SK-N-SH (cell line): ENCODE measurements at regions not wholly inside any gene's neighbourhood (a gene's known extent, or its start where the extent isn't known, plus 50 kb on each side); places are given as distances from the start of the nearest gene placed in this dataset.

Experiments
- CTCF ChIA-PET: fragments of 300-600, 350-600 bp; formaldehyde crosslinking; extraction: SDS; loops from one replicate; lab custom pipeline; 2021; lab: Yijun Ruan, JAX
- POLR2A ChIA-PET: fragments of 350-600 bp; sonication (Branson Sonifier 250); formaldehyde crosslinking; extraction: SDS; loops from one replicate; lab custom pipeline; 2020; ENCODE audit warnings: antibody characterized with exemption, inconsistent platforms; lab: Yijun Ruan, JAX
- DNase-seq: peaks from one replicate; pipeline ENCODE4 v3.0.0; 2012
- H2AFZ ChIP-seq: fragments of 200-600 bp; sonication (generic); 2 replicates; pipeline ENCODE4 v1.8.1; 2016; ENCODE audit warnings: antibody characterized with exemption, mild to moderate bottlenecking, low read depth
- H3F3A ChIP-seq: fragments of 200-600 bp; sonication (generic); replicated peaks from 2 replicates; pipeline ENCODE3; 2016; ENCODE audit warnings: antibody characterized with exemption, mild to moderate bottlenecking; ENCODE audit not compliant: insufficient read depth
- H3K27ac ChIP-seq, 2 experiments: fragments of 200-500 bp in 1 of 2; fragments of 200-600 bp in 1 of 2; sonication (Bioruptor generic) in 1 of 2; sonication (generic), shearing (Covaris generic) in 1 of 2; 2 replicates each; pipeline versions ENCODE4 v1.5.1 to v1.6.1; 2014 to 2016; ENCODE audit warnings: low read depth in 2 of 2, inconsistent platforms in 1 of 2, low read length in 1 of 2, mild to moderate bottlenecking in 1 of 2, mixed read lengths in 1 of 2
- H3K27me3 ChIP-seq: fragments of 200-600 bp; sonication (generic), shearing (Covaris generic); 2 replicates; pipeline ENCODE4 v1.6.1; 2016; ENCODE audit warnings: mixed run types; ENCODE audit not compliant: insufficient read depth
- H3K36me3 ChIP-seq, 2 experiments: fragments of 200-500 bp in 1 of 2; fragments of 200-600 bp in 1 of 2; sonication (Bioruptor generic) in 1 of 2; sonication (generic) in 1 of 2; replicated peaks in 1 of 2; 2 replicates each; pipeline versions ENCODE3 to v1.5.1; 2014 to 2016; ENCODE audit warnings: low read length in 1 of 2, mild to moderate bottlenecking in 1 of 2; ENCODE audit not compliant: insufficient read depth in 2 of 2, control insufficient read depth in 1 of 2
- H3K4me1 ChIP-seq, 2 experiments: fragments of 200-500 bp in 1 of 2; fragments of 200-600 bp in 1 of 2; sonication (Bioruptor generic) in 1 of 2; sonication (generic), shearing (Covaris generic) in 1 of 2; 2 replicates each; pipeline versions ENCODE4 v1.5.1 to v1.6.1; 2014 to 2016; ENCODE audit warnings: low read depth in 1 of 2, low read length in 1 of 2, mixed run types in 1 of 2; ENCODE audit not compliant: insufficient read depth in 2 of 2, control insufficient read depth in 1 of 2
- H3K4me2 ChIP-seq: fragments of 200-600 bp; sonication (generic), shearing (Covaris generic); 2 replicates; pipeline ENCODE4 v1.6.1; 2017; ENCODE audit warnings: mixed run types
- H3K4me3 ChIP-seq, 2 experiments: fragments of 200-500 bp in 1 of 2; fragments of 200-600 bp in 1 of 2; sonication (Bioruptor generic) in 1 of 2; sonication (generic), shearing (Covaris generic) in 1 of 2; 2 replicates each; pipeline versions ENCODE4 v1.5.1 to v1.8.1; 2014 to 2016; ENCODE audit warnings: low read depth in 2 of 2, inconsistent platforms in 1 of 2, low read length in 1 of 2, mild to moderate bottlenecking in 1 of 2, mixed read lengths in 1 of 2, moderate library complexity in 1 of 2
- H3K79me2 ChIP-seq: fragments of 200-600 bp; sonication (generic); 2 replicates; pipeline ENCODE4 v1.8.1; 2017; ENCODE audit warnings: mild to moderate bottlenecking; ENCODE audit not compliant: insufficient read depth
- H3K9ac ChIP-seq: fragments of 200-600 bp; sonication (generic); 2 replicates; pipeline ENCODE4 v1.6.1; 2017; ENCODE audit warnings: mixed run types
- H3K9me2 ChIP-seq: fragments of 200-600 bp; sonication (generic); 2 replicates; pipeline ENCODE4 v1.6.1; 2017; ENCODE audit warnings: mixed run types
- H3K9me3 ChIP-seq: fragments of 200-600 bp; sonication (generic); 2 replicates; pipeline ENCODE4 v1.6.1; 2017; ENCODE audit warnings: mixed run types, mild to moderate bottlenecking, moderate library complexity
- H4K20me1 ChIP-seq: fragments of 200-600 bp; sonication (generic); 2 replicates; pipeline ENCODE4 v1.6.1; 2017; ENCODE audit warnings: mild to moderate bottlenecking, mixed run types; ENCODE audit not compliant: insufficient read depth
- CHD2 ChIP-seq: fragments of 150-350 bp; IDR thresholded peaks from 2 replicates; pipeline ENCODE4 v1.6.1; 2018; ENCODE audit warnings: low read length; ENCODE audit not compliant: partially characterized antibody
- EP300 ChIP-seq, 2 experiments: IDR thresholded peaks; 2 replicates each; pipeline versions ENCODE4 v1.4.0 to v1.6.1; 2012; ENCODE audit warnings: borderline replicate concordance in 1 of 2, low read depth in 1 of 2, low read length in 1 of 2
- FOXJ3 ChIP-seq: sonication (generic); formaldehyde crosslinking; IDR thresholded peaks from 2 replicates; pipeline ENCODE4 v1.5.1; 2020; ENCODE audit warnings: mild to moderate bottlenecking, missing genetic modification reagents
- FOXM1 ChIP-seq: IDR thresholded peaks from 2 replicates; pipeline ENCODE4 v1.4.0; 2012; ENCODE audit warnings: low read depth, mild to moderate bottlenecking
- GABPA ChIP-seq: IDR thresholded peaks from 2 replicates; pipeline ENCODE4 v1.4.0; 2012; ENCODE audit warnings: low read depth, mild to moderate bottlenecking
- GATA2 ChIP-seq: sonication (generic); formaldehyde crosslinking; IDR thresholded peaks from 2 replicates; pipeline ENCODE4 v1.5.0; 2020; ENCODE audit warnings: mild to moderate bottlenecking, missing genetic modification reagents
- MAX ChIP-seq: IDR thresholded peaks from 2 replicates; pipeline ENCODE4 v1.4.0; 2012; ENCODE audit warnings: low read depth
- NFIC ChIP-seq: IDR thresholded peaks from 2 replicates; pipeline ENCODE4 v1.4.0; 2012; ENCODE audit warnings: borderline replicate concordance
- RAD21 ChIP-seq: IDR thresholded peaks from 2 replicates; pipeline ENCODE4 v1.6.1; 2012; ENCODE audit warnings: mild to moderate bottlenecking, low read length
- RCOR1 ChIP-seq: fragments of 150-350 bp; IDR thresholded peaks from 2 replicates; pipeline ENCODE4 v1.6.1; 2017; ENCODE audit warnings: antibody characterized with exemption, low read length
- REST ChIP-seq: IDR thresholded peaks from 2 replicates; pipeline ENCODE4 v1.6.1; 2012; ENCODE audit warnings: mild to moderate bottlenecking, low read depth, low read length, moderate library complexity
- RFX5 ChIP-seq: IDR thresholded peaks from 2 replicates; pipeline ENCODE4 v1.6.1; 2012; ENCODE audit warnings: mild to moderate bottlenecking, improper control_type of control experiment, low read length
- RXRA ChIP-seq: IDR thresholded peaks from 2 replicates; pipeline ENCODE4 v1.4.0; 2012; ENCODE audit warnings: low read depth, mild to moderate bottlenecking, borderline replicate concordance
- SMC3 ChIP-seq: IDR thresholded peaks from 2 replicates; pipeline ENCODE4 v1.6.1; 2012; ENCODE audit warnings: low read depth, low read length, improper control_type of control experiment
- TAF1 ChIP-seq: IDR thresholded peaks from 2 replicates; pipeline ENCODE4 v1.6.1; 2012; ENCODE audit warnings: low read depth, mild to moderate bottlenecking, low read length, moderate library complexity, borderline replicate concordance
- TCF12 ChIP-seq: IDR thresholded peaks from 2 replicates; pipeline ENCODE4 v1.4.0; 2012
- ZBTB33 ChIP-seq: IDR thresholded peaks from 2 replicates; pipeline ENCODE4 v1.4.0; 2012; ENCODE audit warnings: low read depth, borderline replicate concordance
- WGBS: methylation state at CpG from one replicate; pipeline ENCODE4 v1.1.6; 2017; ENCODE audit warnings: low lambda C conversion rate; 5-methylcytosine and 5-hydroxymethylcytosine counted together

GRCh38 chr5:117186751-117187150, 612.1 kb upstream of the SEMA6A start:
- Histone ChIP-seq H3K4me2 (no peak overlapping the region), H3K79me2 (no peaks in the 10 kb centered on the region), H3F3A (no peaks in the 10 kb centered on the region), H4K20me1 (no peaks in the 10 kb centered on the region), H3K27ac (peak overlapping the region in 1 of 2 experiments; percentile 58; a peak in 2 of 4 replicates), H2AFZ (no peak overlapping the region), H3K9me2 (no peaks in the 10 kb centered on the region), H3K4me1 (no peaks in the 10 kb centered on the region), H3K9me3 (no peaks in the 10 kb centered on the region), H3K9ac (no peak overlapping the region), H3K27me3 (no peaks in the 10 kb centered on the region), H3K4me3 (no peak overlapping the region), H3K36me3 (no peaks in the 10 kb centered on the region)
- TF ChIP-seq CHD2: peak; percentile 67
- no peak for TF ChIP-seq REST
- peak; percentile 18; the same call in 1 of the 2 replicates for TF ChIP-seq GATA2 (CRISPR knock-in tag)
- TF ChIP-seq RXRA: no peak
- 0 out of 2 replicates have a peak, but pooled peaks have one; percentile 23 for TF ChIP-seq RAD21
- peak; percentile 69 for TF ChIP-seq RCOR1
- TF ChIP-seq EP300 (IDR thresholded peaks at IDR 0.05; ENCODE audit: borderline replicate concordance in 1 of 2, low read depth in 1 of 2, low read length in 1 of 2): peak in 1 of 2 experiments; percentile 83; a peak in 2 of 4 replicates
- 2% methylated on average over 3 of the region's 3 CpGs for WGBS
- CTCF ChIA-PET: interaction anchor here (0.8 to 1.6 kb wide), 2 partner anchors 11 to 68 kb away, joined by 3 read pairs; no protein-coding TSS in a partner anchor
- POLR2A ChIA-PET: no interaction called here
- DNase-seq: peak; percentile 38

- DNase-seq: no peak
- 8% methylated on average over 2 of the region's 2 CpGs for WGBS
- CTCF ChIA-PET: no interaction called here
These were observed 608.7 kb upstream of the SEMA6A start for GRCh38 chr5:117183326-117183725.

More at GRCh38 chr5:117183326-117183725, 608.7 kb upstream of the SEMA6A start:
- Histone ChIP-seq H3F3A (no peaks in the 10 kb centered on the region), H3K9ac (no peak overlapping the region), H3K9me2 (no peaks in the 10 kb centered on the region), H3K27ac (no peak overlapping the region), H3K79me2 (no peaks in the 10 kb centered on the region), H3K4me3 (no peak overlapping the region), H3K4me2 (no peak overlapping the region), H4K20me1 (no peaks in the 10 kb centered on the region), H3K27me3 (no peaks in the 10 kb centered on the region), H3K36me3 (no peaks in the 10 kb centered on the region), H3K9me3 (no peaks in the 10 kb centered on the region), H2AFZ (no peak overlapping the region), H3K4me1 (no peaks in the 10 kb centered on the region)
- POLR2A ChIA-PET: no interaction called here
- TF ChIP-seq MAX (no peak), TCF12 (no peak), RXRA (no peak), REST (no peak), TAF1 (no peak), FOXJ3 (CRISPR knock-in tag) (no peak), FOXM1 (no peak), RFX5 (no peak), CHD2 (no peak), ZBTB33 (no peak), SMC3 (no peak), RAD21 (no peak), RCOR1 (no peak), GABPA (no peak), NFIC (no peak)
